GM12872 (cell line): ENCODE measurements at regions not wholly inside any gene's neighbourhood (a gene's known extent, or its start where the extent isn't known, plus 50 kb on each side); places are given as distances from the start of the nearest gene placed in this dataset.

Experiments used
- TF ChIP-seq, protein P1 (sequence below): IDR thresholded peaks from 3 replicates; pipeline ENCODE4 v1.5.1; 2011; ENCODE audit warnings: low read depth, mild to moderate bottlenecking, low read length, moderate library complexity; ENCODE audit not compliant: insufficient read depth

DNA sequence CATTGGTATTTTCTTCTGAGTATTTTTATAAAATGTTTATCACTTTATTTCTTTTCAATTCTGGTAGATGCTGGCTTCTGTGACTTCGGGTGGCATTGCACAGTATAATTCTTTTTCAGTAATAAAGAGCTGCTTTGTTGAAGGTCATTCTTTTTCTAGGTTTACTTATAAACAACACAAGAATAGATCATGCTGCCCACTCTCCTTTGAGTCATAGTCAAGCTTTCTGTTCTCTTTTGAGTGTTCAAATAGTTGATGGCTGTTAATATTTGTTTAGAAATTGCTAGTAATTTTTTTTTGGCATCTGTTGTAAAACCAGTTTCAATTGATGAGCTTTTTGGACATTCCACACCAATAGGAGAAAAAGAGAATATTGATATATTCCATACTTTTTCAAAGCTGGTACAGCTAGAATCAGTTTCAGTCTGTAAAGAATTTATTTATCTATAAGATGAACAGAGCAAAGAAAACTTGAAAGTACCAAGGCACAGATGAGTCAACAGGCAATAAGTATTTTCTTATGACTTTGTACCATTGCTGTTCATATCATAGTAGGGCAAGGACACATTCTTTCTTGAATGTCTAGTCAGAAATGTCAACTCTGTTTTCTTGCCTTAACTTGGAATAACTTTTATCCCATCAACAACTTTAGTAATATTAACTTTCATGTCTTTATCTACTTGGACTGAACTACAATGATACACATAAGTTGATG is 513.0 kb upstream of the SEL1L start:
- TF ChIP-seq, protein P1, sequence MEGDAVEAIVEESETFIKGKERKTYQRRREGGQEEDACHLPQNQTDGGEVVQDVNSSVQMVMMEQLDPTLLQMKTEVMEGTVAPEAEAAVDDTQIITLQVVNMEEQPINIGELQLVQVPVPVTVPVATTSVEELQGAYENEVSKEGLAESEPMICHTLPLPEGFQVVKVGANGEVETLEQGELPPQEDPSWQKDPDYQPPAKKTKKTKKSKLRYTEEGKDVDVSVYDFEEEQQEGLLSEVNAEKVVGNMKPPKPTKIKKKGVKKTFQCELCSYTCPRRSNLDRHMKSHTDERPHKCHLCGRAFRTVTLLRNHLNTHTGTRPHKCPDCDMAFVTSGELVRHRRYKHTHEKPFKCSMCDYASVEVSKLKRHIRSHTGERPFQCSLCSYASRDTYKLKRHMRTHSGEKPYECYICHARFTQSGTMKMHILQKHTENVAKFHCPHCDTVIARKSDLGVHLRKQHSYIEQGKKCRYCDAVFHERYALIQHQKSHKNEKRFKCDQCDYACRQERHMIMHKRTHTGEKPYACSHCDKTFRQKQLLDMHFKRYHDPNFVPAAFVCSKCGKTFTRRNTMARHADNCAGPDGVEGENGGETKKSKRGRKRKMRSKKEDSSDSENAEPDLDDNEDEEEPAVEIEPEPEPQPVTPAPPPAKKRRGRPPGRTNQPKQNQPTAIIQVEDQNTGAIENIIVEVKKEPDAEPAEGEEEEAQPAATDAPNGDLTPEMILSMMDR: no peak

DNA sequence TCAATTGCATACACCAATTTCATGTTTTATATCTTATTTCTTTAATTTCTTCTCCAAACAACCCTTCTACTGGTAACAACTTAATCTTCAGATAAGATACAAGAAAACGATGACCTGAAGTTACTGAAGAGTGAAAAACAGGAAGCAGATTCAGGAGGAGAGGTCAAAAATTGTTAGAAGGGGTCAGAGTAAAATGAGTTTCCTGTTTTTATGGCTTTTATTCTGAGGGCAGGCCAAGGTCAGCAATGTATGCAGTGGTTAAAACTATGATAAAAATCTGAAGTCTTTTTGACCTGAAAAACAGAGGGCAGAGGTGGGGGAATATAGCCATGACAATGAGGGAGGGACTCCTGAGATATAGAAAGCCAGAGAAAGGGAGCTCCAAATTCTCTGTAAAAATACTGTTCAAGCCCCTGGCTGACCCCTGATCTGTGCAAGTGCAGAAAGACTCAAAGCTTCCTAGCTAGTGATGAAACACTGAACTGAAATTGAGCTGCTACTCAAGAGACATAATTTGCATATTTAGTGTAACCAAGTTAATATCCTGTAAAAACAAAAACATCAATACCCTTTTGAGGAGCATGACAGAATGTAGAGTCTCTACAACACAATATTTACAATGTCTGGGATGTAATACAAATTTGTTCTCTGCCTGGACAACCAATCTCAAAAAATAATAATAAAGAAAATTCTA is 514.3 kb upstream of the SEL1L start:
- TF ChIP-seq, protein P1: no peak

DNA sequence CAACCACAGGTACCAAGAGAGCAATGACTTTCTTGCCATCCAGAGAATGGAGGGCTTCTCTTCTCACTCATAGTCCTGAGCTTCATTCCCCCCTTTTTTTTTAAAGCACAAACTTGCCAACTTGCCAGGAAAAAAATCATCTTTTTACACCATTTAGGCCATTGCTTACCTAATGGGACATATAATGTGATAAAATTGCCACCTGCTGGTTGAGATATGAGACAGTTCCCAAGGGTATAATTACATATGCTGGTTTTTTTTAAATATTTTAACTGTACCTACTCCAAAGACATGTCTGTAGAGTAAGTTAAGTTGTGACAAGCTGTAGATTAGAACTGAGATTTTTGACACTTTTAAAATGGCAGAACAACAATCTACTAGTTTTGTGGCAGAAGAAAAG is 519.1 kb upstream of the SEL1L start:
- TF ChIP-seq, protein P1: no peak; the same call in 2 of the 3 replicates

DNA sequence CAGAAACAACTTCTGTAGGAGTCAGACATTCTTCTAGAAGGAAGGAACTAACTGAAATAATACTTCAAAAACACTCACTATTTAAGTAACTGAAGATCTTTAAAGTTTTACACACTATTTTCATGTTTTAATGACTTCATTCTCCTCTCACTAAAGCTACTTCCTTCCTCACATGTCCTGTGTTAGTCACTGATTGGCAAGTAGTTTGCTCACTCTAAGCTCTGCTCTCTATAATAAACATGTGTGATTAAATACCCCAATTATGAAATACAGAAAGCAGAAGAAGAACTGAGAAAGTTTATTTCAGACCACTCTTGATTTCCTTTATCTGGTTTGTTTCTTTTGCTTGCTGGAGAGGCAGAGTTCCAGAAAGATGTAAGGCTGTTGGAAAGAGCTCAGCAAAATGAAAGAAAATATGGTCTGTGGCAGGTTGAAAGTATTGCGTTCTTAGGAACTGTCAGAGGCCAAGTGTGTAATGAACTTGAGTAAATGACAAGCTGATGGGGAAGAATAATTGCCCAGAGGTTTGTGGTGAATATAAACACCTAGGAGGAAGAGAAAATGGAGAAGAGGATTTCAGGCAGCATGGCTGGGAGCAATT is 522.0 kb upstream of the SEL1L start:
- TF ChIP-seq, protein P1: no peak

DNA sequence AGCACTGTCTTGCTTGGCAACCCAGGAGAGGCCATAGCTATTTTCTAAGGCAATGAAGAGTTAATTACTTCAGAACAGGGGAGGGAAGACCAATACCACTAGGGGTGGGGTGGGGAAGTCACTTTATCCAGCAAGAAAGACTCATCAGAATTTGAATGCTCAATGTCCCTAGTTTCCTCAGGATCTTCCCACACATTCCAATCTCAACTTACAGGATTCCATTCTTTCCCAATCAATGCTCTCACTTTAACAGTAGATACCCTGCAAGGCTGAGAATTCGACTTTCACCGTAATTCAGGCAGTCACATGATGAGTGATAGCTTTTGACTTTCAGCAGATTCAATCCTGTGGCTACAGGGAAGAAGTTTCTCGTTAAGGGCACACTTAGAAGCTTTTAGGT is 526.6 kb upstream of the SEL1L start:
- TF ChIP-seq, protein P1: no peak

DNA sequence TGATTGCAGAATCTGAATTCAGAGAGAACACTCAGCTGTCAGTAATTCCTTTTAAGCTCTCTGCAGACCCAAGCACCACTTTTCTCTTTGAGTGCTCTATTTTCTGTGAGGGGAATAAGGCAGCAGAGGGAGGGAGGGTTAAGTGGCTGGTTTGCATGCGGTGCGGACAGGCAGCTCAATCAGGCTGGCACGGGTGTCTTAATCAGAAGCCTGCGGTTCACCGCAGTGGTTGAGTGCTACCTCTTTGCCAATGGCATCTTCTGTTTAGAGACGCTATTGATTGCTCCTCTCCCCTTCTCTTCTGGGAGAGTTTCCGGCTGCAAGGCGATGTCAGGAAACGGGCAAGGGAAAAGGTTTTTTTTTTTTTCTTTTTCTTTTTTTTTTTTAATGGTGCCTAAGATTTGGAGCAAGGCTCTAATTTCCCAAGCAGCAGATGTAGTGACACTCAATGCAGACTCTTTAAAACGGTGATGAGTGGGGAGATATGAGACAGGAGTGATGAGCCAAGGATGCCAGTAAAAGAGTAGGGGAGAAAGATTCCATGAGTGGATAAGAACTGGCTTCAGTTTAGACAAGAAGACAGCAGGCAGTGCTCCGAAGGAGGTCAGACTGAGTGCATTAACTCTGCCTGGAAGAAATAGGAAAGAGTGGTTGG is 533.7 kb upstream of the SEL1L start:
- TF ChIP-seq, protein P1: no peak

DNA sequence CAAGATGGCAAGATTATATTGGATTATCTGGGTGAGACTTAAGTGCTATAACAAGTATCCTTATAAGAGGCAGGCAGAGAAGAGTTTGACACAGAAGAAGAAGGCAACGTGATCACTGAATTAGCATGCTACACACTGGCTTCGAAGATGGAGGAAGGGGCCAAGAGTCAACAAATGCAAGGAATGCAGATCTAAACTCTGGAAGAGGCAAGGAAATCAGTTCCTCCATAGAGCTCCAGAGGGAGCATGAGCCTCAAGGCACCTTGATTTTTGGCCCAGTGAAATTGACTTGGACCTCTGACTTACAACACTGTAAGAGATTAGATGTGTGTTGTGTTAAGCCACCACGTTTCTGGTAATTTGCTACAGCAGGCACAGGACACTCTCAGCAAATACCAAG is 536.4 kb upstream of the SEL1L start:
- TF ChIP-seq, protein P1: no peak
